Breast epithelium (tissue), 4 donors: ENCODE measurements at regions not wholly inside any gene's neighbourhood (a gene's known extent, or its start where the extent isn't known, plus 50 kb on each side); places are given as distances from the start of the nearest gene placed in this dataset.

ENCODE experiments used
- DNase-seq, 2 donors: peaks; one replicate each; pipeline ENCODE4 v3.0.0-alpha.2; 2019; ENCODE audit warnings: low spot score in 2 of 2
- H3K27ac ChIP-seq, 2 donors: fragments of 200-600 bp; sonication (generic) in 1 of 2; one replicate each; pipeline ENCODE4 v1.5.1; 2016 to 2019; ENCODE audit warnings: mild to moderate bottlenecking in 1 of 2
- H3K27me3 ChIP-seq, 2 donors: fragments of 200-600 bp; sonication (generic) in 1 of 2; one replicate each; pipeline versions ENCODE4 v1.5.1 to v1.6.0; 2017 to 2019; ENCODE audit warnings: control low read depth in 1 of 2, mild to moderate bottlenecking in 1 of 2
- H3K36me3 ChIP-seq: fragments of 200-600 bp; one replicate; pipeline ENCODE4 v1.5.1; 2019
- H3K4me1 ChIP-seq, 2 donors: fragments of 200-600 bp; sonication (generic); one replicate each; pipeline ENCODE4 v1.5.1; 2016 to 2019; ENCODE audit warnings: control low read depth in 1 of 2
- H3K4me3 ChIP-seq, 3 donors: fragments of 200-600 bp; sonication (generic); 1 replicate in 2 of 3; 2 replicates in 1 of 3; pipeline ENCODE4 v1.5.1; 2016 to 2019; ENCODE audit warnings: mild to moderate bottlenecking in 3 of 3, moderate library complexity in 2 of 3
- H3K9me3 ChIP-seq, 2 donors: fragments of 200-600 bp; sonication (generic) in 1 of 2; one replicate each; pipeline ENCODE4 v1.5.1; 2016 to 2019; ENCODE audit warnings: control low read depth in 1 of 2
- POLR2A ChIP-seq: fragments of 450-650 bp; IDR thresholded peaks from one replicate; pipeline ENCODE4 v1.6.1; 2016; ENCODE audit warnings: antibody characterized with exemption, mild to moderate bottlenecking, moderate library complexity
- POLR2AphosphoS5 ChIP-seq, 3 donors: sonication (generic); formaldehyde crosslinking; IDR thresholded peaks; one replicate each; pipeline ENCODE4 v1.6.1; 2017; ENCODE audit warnings: antibody characterized with exemption in 3 of 3
- intact Hi-C: fragments of 100-400 bp; cut with DNase I; formaldehyde crosslinking; loops from one replicate; pipeline ENCODE4 v1.15.1; 2023; ENCODE audit warnings: low total_unique reads
- TF ChIP-seq, protein P1 (sequence below), 3 donors: fragments of 450-650 bp; IDR thresholded peaks; one replicate each; pipeline ENCODE4 v1.5.1; 2016 to 2017; ENCODE audit warnings: antibody characterized with exemption in 3 of 3, mild to moderate bottlenecking in 3 of 3, moderate library complexity in 3 of 3

DNA sequence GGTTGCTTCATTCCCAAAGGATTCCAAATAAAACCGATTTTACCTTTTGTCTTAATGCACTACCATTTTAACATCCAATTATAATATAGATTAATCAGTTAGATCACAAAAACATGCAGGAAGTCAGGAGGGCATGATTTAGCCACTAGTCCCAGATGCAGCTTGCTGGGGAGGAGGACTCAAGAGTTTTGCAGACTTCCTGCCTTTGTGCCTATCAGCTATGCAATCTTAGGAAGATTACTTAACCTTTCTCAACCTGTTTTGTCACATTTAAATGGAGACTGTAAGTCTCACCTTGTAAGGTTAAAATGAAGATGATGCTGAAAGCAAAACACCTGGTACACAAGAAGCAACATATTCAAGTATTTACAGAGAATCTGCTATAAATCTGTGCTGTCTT lies 242.4 kb upstream of the GOLIM4 start:
- no peak for DNase-seq
- Histone ChIP-seq H3K27ac (no peak overlapping the region), H3K27me3 (peaks cover 0 to 7% of the 10 kb centered on the region in 2 donors), H3K4me1 (no peaks in the 10 kb centered on the region), H3K9me3 (no peaks in the 10 kb centered on the region), H3K4me3 (no peak overlapping the region), H3K36me3 (no peaks in the 10 kb centered on the region)
- TF ChIP-seq POLR2A, result no peak
- TF ChIP-seq POLR2AphosphoS5 (IDR thresholded peaks at IDR 0.05), result no peak
- TF ChIP-seq, protein P1, sequence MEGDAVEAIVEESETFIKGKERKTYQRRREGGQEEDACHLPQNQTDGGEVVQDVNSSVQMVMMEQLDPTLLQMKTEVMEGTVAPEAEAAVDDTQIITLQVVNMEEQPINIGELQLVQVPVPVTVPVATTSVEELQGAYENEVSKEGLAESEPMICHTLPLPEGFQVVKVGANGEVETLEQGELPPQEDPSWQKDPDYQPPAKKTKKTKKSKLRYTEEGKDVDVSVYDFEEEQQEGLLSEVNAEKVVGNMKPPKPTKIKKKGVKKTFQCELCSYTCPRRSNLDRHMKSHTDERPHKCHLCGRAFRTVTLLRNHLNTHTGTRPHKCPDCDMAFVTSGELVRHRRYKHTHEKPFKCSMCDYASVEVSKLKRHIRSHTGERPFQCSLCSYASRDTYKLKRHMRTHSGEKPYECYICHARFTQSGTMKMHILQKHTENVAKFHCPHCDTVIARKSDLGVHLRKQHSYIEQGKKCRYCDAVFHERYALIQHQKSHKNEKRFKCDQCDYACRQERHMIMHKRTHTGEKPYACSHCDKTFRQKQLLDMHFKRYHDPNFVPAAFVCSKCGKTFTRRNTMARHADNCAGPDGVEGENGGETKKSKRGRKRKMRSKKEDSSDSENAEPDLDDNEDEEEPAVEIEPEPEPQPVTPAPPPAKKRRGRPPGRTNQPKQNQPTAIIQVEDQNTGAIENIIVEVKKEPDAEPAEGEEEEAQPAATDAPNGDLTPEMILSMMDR (IDR thresholded peaks at IDR 0.05), result no peak
- intact Hi-C loops, result no loop called here

DNA sequence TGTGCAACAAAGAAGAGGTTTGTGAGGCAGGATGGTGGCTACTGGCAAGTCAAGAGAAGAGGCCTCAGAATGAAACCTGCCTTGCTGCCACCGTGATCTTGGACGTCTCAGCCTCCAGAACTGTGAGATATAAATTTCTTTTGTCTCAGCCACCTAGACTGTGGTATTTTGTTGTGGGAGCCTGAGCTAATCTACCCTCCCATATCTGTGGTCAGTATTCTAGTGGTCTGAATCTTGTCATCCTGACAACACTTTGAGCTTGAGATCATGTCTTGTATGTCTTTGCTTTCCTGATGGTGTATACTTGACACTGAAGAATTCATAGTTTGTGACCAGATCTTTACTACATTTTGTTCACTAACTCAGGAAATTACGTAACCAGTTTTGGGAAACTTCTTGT lies 240.6 kb upstream of the GOLIM4 start:
- DNase-seq, result no peak

DNA sequence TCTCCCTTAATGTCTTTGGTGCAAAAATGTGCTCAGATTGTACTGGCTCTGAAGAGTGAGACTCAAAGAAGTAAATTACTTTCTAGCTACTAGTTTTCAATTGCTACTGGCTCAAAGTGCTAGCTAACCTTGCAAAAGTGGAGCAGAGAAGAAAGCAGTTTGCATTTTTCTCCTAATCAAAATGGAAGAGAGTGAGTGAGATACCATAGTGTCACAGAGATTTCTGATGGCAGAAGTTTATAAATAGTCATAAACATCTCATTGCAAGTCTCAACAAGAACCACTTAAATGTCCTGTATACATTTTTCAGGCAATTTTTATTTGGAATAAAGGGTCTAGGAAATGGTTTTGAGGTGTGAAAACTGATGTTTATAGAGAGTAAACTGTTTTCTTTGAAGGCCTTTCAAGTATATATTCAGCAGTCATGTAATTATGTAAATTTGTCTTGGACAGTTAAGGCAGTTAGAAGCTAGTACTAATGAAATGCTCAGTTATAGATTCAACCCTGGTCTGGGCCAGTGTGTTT lies 237.7 kb upstream of the GOLIM4 start:
- no peak overlapping the region for H3K27ac ChIP-seq
- TF ChIP-seq, protein P1 (IDR thresholded peaks at IDR 0.05), result no peak
- no peak for TF ChIP-seq POLR2AphosphoS5 (IDR thresholded peaks at IDR 0.05)
- TF ChIP-seq POLR2A, result no peak
- no peaks in the 10 kb centered on the region for H3K4me1 ChIP-seq
- intact Hi-C loops, result no loop called here
- H3K27me3 ChIP-seq, result no peaks in the 10 kb centered on the region
- H3K36me3 ChIP-seq, result no peaks in the 10 kb centered on the region
- no peak for DNase-seq
- no peak overlapping the region for H3K4me3 ChIP-seq
- H3K9me3 ChIP-seq, result no peaks in the 10 kb centered on the region

More for the DNA sequence above, 240.6 kb upstream of the GOLIM4 start:
- Histone ChIP-seq H3K4me1 (no peaks in the 10 kb centered on the region), H3K27me3 (peaks cover 0 to 7% of the 10 kb centered on the region in 2 donors), H3K36me3 (no peaks in the 10 kb centered on the region), H3K27ac (no peak overlapping the region), H3K9me3 (no peaks in the 10 kb centered on the region), H3K4me3 (no peak overlapping the region)
- intact Hi-C loops, result no loop called here
- TF ChIP-seq POLR2AphosphoS5 (IDR thresholded peaks at IDR 0.05), result no peak
- TF ChIP-seq, protein P1 (IDR thresholded peaks at IDR 0.05), result no peak
- no peak for TF ChIP-seq POLR2A

DNA sequence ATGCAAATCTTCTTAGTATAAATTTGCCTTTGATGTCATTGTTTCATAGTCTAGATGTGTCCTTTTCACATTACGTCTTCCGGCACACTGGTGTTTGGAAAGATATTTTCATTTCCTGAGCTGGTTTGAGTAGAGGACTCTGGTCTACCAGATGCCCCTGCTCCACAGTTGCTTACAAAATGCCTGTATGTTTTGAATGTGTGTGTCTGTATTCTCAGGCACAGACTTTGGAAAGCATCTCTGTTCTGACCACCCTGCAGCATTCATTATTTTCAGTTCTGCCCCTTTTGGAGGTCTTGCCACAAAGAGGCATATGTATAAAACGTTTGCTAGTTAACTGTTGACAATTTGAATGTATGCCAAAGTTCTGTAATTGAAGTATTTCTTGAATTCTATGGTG lies 236.0 kb upstream of the GOLIM4 start:
- Histone ChIP-seq H3K27ac (no peak overlapping the region), H3K27me3 (no peaks in the 10 kb centered on the region), H3K9me3 (no peaks in the 10 kb centered on the region), H3K4me1 (no peaks in the 10 kb centered on the region), H3K36me3 (no peaks in the 10 kb centered on the region), H3K4me3 (no peak overlapping the region)
- intact Hi-C loops, result no loop called here
- TF ChIP-seq, protein P1 (IDR thresholded peaks at IDR 0.05), result no peak
- no peak for TF ChIP-seq POLR2A
- no peak for TF ChIP-seq POLR2AphosphoS5 (IDR thresholded peaks at IDR 0.05)
- DNase-seq, result no peak

DNA sequence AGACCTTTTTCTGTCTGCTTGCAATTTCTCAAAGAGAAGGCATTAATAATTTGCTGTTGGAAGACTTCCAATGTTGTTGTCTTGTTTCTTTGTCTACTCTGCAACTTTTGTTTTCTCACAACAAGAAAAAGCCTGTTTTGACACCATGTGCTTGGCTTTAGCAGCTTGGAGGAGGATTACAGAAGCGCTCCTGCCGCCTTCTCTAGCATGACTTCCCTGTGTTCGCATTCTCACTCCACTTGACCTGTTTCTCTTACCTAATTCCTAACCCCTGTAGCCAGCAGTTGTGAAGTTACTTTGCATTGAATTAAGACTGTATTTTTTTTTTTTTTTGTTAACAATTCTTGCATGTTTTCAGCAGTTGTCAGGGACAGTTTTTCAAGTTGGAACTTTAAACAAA lies 235.3 kb upstream of the GOLIM4 start:
- H3K4me1 ChIP-seq, result no peaks in the 10 kb centered on the region
- no peak overlapping the region for H3K27ac ChIP-seq
- no peak overlapping the region for H3K4me3 ChIP-seq
- no peaks in the 10 kb centered on the region for H3K27me3 ChIP-seq
- intact Hi-C loops, result no loop called here
- no peaks in the 10 kb centered on the region for H3K36me3 ChIP-seq
- H3K9me3 ChIP-seq, result no peaks in the 10 kb centered on the region
- TF ChIP-seq, protein P1 (IDR thresholded peaks at IDR 0.05), result no peak
- DNase-seq, result no peak
